SU-DHL-6 (cell line): ENCODE measurements at regions not wholly inside any gene's neighbourhood (a gene's known extent, or its start where the extent isn't known, plus 50 kb on each side); places are given as distances from the start of the nearest gene placed in this dataset.
A peak's percentile ranks its signal among the peaks of the same experiment; 100 is the strongest.

Experiments used
- H2AFZ ChIP-seq: fragments of 200-600 bp; sonication (generic); 2 replicates; pipeline ENCODE4 v1.6.1; 2014; ENCODE audit warnings: low read depth, mild to moderate bottlenecking, moderate library complexity, mixed read lengths, antibody characterized with exemption, low read length; ENCODE audit not compliant: severe bottlenecking
- H3F3A ChIP-seq: fragments of 200-600 bp; shearing (Covaris generic); 2 replicates; pipeline ENCODE4 v1.6.0; 2016; ENCODE audit warnings: antibody characterized with exemption, mild to moderate bottlenecking; ENCODE audit not compliant: insufficient read depth
- H3K27ac ChIP-seq: fragments of 200-600 bp; sonication (generic); 2 replicates; pipeline ENCODE4 v1.5.1; 2016; ENCODE audit warnings: low read depth, mild to moderate bottlenecking, low read length, moderate library complexity, mixed read lengths
- H3K27me3 ChIP-seq: fragments of 200-600 bp; sonication (generic), shearing (Covaris generic); 2 replicates; pipeline ENCODE4 v1.6.0; 2014; ENCODE audit warnings: mild to moderate bottlenecking, low read length
- H3K36me3 ChIP-seq: fragments of 200-600 bp; sonication (generic); 2 replicates; pipeline ENCODE4 v1.6.1; 2014; ENCODE audit warnings: mild to moderate bottlenecking, low read length, mixed read lengths
- H3K4me2 ChIP-seq: fragments of 300-600, 200-600 bp; shearing (Covaris generic), sonication (generic); 2 replicates; pipeline ENCODE4 v1.6.0; 2014; ENCODE audit warnings: low read length, low read depth, mild to moderate bottlenecking; ENCODE audit not compliant: poor library complexity, severe bottlenecking
- H3K4me3 ChIP-seq: fragments of 200-600 bp; sonication (generic); 2 replicates; pipeline ENCODE4 v1.5.1; 2014; ENCODE audit warnings: antibody characterized with exemption, low read length, mild to moderate bottlenecking, mixed read lengths; ENCODE audit not compliant: insufficient read depth, poor library complexity, severe bottlenecking
- H3K79me2 ChIP-seq: fragments of 200-600 bp; sonication (generic); 2 replicates; pipeline ENCODE4 v1.6.1; 2014; ENCODE audit warnings: mild to moderate bottlenecking, low read length, moderate library complexity; ENCODE audit not compliant: insufficient read depth
- H3K9ac ChIP-seq: fragments of 200-600 bp; sonication (generic); 2 replicates; pipeline ENCODE4 v1.7.0; 2014; ENCODE audit warnings: mild to moderate bottlenecking, low read length
- H3K9me2 ChIP-seq: fragments of 200-600 bp; sonication (generic); replicated peaks from 2 replicates; pipeline ENCODE4 v1.6.1; 2014; ENCODE audit warnings: low read length; ENCODE audit not compliant: insufficient read depth
- H3K9me3 ChIP-seq: fragments of 200-600 bp; sonication (generic); 2 replicates; pipeline ENCODE4 v1.6.1; 2014; ENCODE audit warnings: low read length, mixed read lengths; ENCODE audit not compliant: insufficient read depth
- H4K20me1 ChIP-seq: fragments of 200-600 bp; sonication (generic); 2 replicates; pipeline ENCODE4 v1.6.1; 2014; ENCODE audit warnings: low read depth, mild to moderate bottlenecking, antibody characterized with exemption, low read length, moderate library complexity, mixed read lengths
- CTCF ChIP-seq: fragments of 200-600 bp; sonication (generic); IDR thresholded peaks from one replicate; pipeline ENCODE4 v1.5.1; 2017; ENCODE audit warnings: antibody characterized with exemption, mild to moderate bottlenecking, low read length, moderate library complexity; ENCODE audit not compliant: insufficient read depth, poor library complexity, severe bottlenecking
- EZH2phosphoT487 ChIP-seq: fragments of 200-600 bp; sonication (generic), shearing (Covaris generic); conservative IDR thresholded peaks from 2 replicates; pipeline ENCODE4 v1.6.1; 2018; ENCODE audit warnings: mild to moderate bottlenecking, antibody characterized with exemption, low read length, moderate library complexity, mixed read lengths

GRCh38 chr1:173301507-173301906 is 94.4 kb upstream of the TNFSF4 start:
- no peaks in the 10 kb centered on the region for H3K9me2 ChIP-seq
- H3K27ac ChIP-seq = no peak overlapping the region
- no peaks in the 10 kb centered on the region for H3K36me3 ChIP-seq
- no peak overlapping the region for H3K9ac ChIP-seq
- H3K27me3 ChIP-seq = no peaks in the 10 kb centered on the region
- H3K4me2 ChIP-seq = no peak overlapping the region
- H3F3A ChIP-seq = no peaks in the 10 kb centered on the region; the same call in 1 of the 2 replicates
- no peaks in the 10 kb centered on the region for H4K20me1 ChIP-seq
- H3K4me3 ChIP-seq = no peak overlapping the region
- H3K9me3 ChIP-seq = no peaks in the 10 kb centered on the region
- no peaks in the 10 kb centered on the region for H3K79me2 ChIP-seq
- TF ChIP-seq CTCF (no peak), EZH2phosphoT487 (no peak)
- H2AFZ ChIP-seq = peak overlapping the region; percentile 19

- Histone ChIP-seq H3K4me3 (no peak overlapping the region), H2AFZ (no peak overlapping the region), H3K79me2 (no peaks in the 10 kb centered on the region), H3F3A (no peaks in the 10 kb centered on the region; the same call in 1 of the 2 replicates), H3K9me2 (no peaks in the 10 kb centered on the region), H3K27me3 (no peaks in the 10 kb centered on the region), H3K27ac (no peak overlapping the region), H4K20me1 (no peaks in the 10 kb centered on the region), H3K4me2 (no peak overlapping the region), H3K36me3 (no peaks in the 10 kb centered on the region), H3K9me3 (no peaks in the 10 kb centered on the region), H3K9ac (no peak overlapping the region)
- no peak for TF ChIP-seq EZH2phosphoT487
- no peak for TF ChIP-seq CTCF
These were observed 95.2 kb upstream of the TNFSF4 start for GRCh38 chr1:173302366-173302765.

GRCh38 chr1:173302890-173303829 is 96.0 kb upstream of the TNFSF4 start:
- Histone ChIP-seq H3K4me2 (no peak overlapping the region), H3K4me3 (no peak overlapping the region), H2AFZ (no peak overlapping the region), H3K27ac (no peak overlapping the region), H3K36me3 (no peaks in the 10 kb centered on the region), H3K79me2 (no peaks in the 10 kb centered on the region), H3K9me3 (no peaks in the 10 kb centered on the region), H3K9me2 (no peaks in the 10 kb centered on the region), H4K20me1 (no peaks in the 10 kb centered on the region), H3K27me3 (no peaks in the 10 kb centered on the region), H3K9ac (no peak overlapping the region), H3F3A (no peaks in the 10 kb centered on the region; the same call in 1 of the 2 replicates)
- TF ChIP-seq CTCF (no peak), EZH2phosphoT487 (no peak)
